Neutrophil (primary cell): ENCODE measurements at regions not wholly inside any gene's neighbourhood (a gene's known extent, or its start where the extent isn't known, plus 50 kb on each side); places are given as distances from the start of the nearest gene placed in this dataset.

ENCODE experiments used
- H3K27ac ChIP-seq: fragments of 200-600 bp; sonication (generic); 2 replicates; pipeline ENCODE4 v1.5.1; 2016; ENCODE audit warnings: mild to moderate bottlenecking, moderate library complexity
- H3K27me3 ChIP-seq: fragments of 200-600 bp; sonication (generic); 2 replicates; pipeline ENCODE4 v1.6.0; 2016; ENCODE audit warnings: mild to moderate bottlenecking
- H3K36me3 ChIP-seq: fragments of 200-600 bp; sonication (generic); 2 replicates; pipeline ENCODE4 v1.5.1; 2017
- H3K4me1 ChIP-seq, 2 experiments: fragments of 200-600 bp in 1 of 2; sonication (generic) in 1 of 2; 1 replicate in 1 of 2; 2 replicates in 1 of 2; pipeline versions ENCODE4 v1.5.1 to v1.6.1; 2013 to 2016; ENCODE audit warnings: low read depth in 1 of 2, low read length in 1 of 2, mild to moderate bottlenecking in 1 of 2, moderate library complexity in 1 of 2; ENCODE audit not compliant: control insufficient read depth in 1 of 2, insufficient read depth in 1 of 2
- H3K4me3 ChIP-seq, 2 experiments: fragments of 200-600 bp in 1 of 2; sonication (generic) in 1 of 2; 1 replicate in 1 of 2; 2 replicates in 1 of 2; pipeline ENCODE4 v1.5.1; 2013 to 2016; ENCODE audit warnings: low read depth in 1 of 2, low read length in 1 of 2, mild to moderate bottlenecking in 1 of 2, moderate library complexity in 1 of 2
- H3K9me3 ChIP-seq: fragments of 200-600 bp; sonication (generic); 2 replicates; pipeline ENCODE4 v1.5.1; 2016
- TF ChIP-seq, protein P1 (sequence below): fragments of 200-600 bp; sonication (generic); IDR thresholded peaks from 2 replicates; pipeline ENCODE4 v1.5.1; 2016; ENCODE audit warnings: antibody characterized with exemption

DNA sequence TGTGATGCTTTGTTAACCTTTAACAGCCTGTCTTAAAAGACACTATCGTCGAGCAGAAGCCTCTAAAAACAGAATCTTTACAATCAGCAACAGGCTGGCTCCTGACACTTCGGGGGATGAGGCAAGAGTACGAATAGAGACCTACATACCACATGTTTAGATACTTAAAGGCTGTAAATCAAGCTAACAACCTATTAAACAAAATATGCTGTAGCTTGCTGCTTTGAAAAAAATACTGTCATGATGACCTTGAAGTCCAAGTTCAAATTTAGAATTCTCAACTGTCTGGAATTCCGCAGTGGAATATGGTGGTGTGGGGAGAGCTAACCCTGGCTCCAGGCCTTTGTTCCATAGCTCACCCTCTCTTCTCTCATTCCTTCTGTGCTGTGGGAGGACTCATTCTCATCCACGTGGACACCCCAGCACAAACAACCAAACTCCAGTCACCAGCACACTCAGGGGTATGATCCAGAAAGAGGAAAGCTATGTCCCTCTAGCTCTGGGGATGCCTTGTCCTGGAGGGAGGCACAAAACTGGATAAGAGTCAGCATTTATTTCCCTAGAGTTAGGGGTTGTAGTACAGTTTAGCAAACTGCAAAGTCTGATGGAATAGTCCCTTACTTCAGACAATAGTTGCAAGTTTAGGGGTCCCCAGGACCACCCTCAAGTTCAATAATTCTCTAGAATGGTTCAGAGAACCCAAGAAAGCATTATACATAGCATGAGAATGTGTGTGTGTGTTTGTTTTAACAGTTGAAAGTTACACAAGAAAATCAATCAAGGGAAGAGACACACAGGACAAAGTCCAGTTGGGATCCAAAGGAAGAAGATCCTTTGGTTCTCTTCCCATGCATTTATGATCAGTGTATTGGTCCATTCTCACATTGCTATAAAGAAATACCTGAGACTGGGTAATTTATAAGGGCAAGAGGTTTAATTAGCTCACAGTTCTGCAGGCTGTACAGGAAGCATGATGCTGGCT, 196.1 kb upstream of the SVIL start:
- H3K27ac ChIP-seq: no peak overlapping the region
- H3K4me3 ChIP-seq: no peak overlapping the region
- H3K36me3 ChIP-seq: no peaks in the 10 kb centered on the region
- peaks cover 2% of the 10 kb centered on the region for H3K27me3 ChIP-seq
- TF ChIP-seq, protein P1, sequence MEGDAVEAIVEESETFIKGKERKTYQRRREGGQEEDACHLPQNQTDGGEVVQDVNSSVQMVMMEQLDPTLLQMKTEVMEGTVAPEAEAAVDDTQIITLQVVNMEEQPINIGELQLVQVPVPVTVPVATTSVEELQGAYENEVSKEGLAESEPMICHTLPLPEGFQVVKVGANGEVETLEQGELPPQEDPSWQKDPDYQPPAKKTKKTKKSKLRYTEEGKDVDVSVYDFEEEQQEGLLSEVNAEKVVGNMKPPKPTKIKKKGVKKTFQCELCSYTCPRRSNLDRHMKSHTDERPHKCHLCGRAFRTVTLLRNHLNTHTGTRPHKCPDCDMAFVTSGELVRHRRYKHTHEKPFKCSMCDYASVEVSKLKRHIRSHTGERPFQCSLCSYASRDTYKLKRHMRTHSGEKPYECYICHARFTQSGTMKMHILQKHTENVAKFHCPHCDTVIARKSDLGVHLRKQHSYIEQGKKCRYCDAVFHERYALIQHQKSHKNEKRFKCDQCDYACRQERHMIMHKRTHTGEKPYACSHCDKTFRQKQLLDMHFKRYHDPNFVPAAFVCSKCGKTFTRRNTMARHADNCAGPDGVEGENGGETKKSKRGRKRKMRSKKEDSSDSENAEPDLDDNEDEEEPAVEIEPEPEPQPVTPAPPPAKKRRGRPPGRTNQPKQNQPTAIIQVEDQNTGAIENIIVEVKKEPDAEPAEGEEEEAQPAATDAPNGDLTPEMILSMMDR: no peak
- no peaks in the 10 kb centered on the region for H3K9me3 ChIP-seq
- H3K4me1 ChIP-seq: no peaks in the 10 kb centered on the region

DNA sequence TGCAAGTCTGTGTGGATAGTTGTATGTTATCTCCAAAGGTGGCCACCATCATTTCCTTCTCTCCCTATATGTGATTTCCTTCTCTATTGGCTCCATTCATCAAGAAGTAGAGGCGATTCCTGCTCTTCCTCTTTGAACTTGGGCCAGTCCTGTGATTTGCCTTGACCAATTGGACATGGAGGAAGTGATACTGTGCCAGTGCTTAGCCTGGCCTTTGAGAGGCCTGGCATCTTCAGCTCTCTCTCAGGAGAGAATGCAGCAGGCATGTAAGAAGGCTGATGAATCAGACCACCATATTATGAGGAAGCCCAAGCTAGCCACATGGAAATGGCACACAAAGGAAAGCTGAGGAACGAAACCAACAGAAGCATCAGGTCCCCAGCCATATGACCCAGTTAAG, 195.0 kb upstream of the SVIL start:
- no peak overlapping the region for H3K27ac ChIP-seq
- H3K4me3 ChIP-seq: no peak overlapping the region
- H3K4me1 ChIP-seq: no peaks in the 10 kb centered on the region
- H3K9me3 ChIP-seq: no peaks in the 10 kb centered on the region
- TF ChIP-seq, protein P1: no peak
- H3K27me3 ChIP-seq: peaks cover 7% of the 10 kb centered on the region
- no peaks in the 10 kb centered on the region for H3K36me3 ChIP-seq

DNA sequence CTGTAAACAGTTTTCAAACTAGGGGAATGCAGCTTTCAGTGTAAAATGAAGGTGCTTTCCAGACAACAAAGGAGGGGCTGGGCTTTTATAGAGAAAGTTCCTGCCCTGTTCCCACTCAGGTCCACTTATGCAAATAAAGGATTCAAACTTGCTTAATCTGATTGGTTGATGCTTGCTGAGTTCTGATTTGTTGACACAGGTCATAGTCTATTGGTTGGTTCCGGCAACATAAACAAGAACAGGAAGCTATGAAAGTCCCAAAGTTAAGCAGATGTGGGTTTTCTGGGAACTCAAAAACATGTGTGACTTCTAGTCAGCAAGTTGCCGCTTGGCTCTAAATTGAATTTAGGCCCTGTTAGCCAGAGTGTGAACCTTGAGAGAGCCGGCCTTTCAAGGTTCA, 194.2 kb upstream of the SVIL start:
- TF ChIP-seq, protein P1: no peak
- H3K9me3 ChIP-seq: no peaks in the 10 kb centered on the region
- H3K27ac ChIP-seq: no peak overlapping the region

DNA sequence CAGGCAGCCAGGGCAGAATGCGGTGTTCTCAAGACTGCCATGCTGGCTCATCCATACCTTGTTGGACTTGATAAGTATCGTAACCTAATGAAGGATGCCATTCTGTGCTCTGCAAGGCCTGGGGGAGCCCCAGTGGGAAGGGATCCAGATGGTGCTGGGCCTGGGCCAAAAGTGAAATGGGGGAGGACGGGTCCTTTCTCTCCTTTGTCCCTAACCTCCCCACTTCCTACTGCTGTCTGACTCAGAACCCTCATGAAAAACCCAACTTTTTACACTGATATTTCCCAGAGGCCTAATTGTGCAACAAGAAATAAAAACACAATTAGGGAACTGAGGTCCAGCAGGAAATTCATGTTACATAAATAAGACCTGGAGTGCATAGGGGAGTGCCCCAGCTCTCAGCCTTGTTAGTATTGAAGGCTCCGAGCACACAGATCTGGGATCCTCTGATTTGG, 193.7 kb upstream of the SVIL start:
- H3K27ac ChIP-seq: no peak overlapping the region
- H3K4me3 ChIP-seq: no peak overlapping the region
- peaks cover 7% of the 10 kb centered on the region for H3K27me3 ChIP-seq

More for the DNA sequence above, 194.2 kb upstream of the SVIL start:
- no peaks in the 10 kb centered on the region for H3K4me1 ChIP-seq
- H3K4me3 ChIP-seq: no peak overlapping the region
- peaks cover 7% of the 10 kb centered on the region for H3K27me3 ChIP-seq
- H3K36me3 ChIP-seq: no peaks in the 10 kb centered on the region

GRCh38 chr10:29827512-29827911, 192.7 kb upstream of the SVIL start:
- TF ChIP-seq, protein P1: no peak
- Histone ChIP-seq H3K36me3 (no peaks in the 10 kb centered on the region), H3K27me3 (peaks cover 7% of the 10 kb centered on the region), H3K27ac (no peak overlapping the region), H3K4me1 (no peaks in the 10 kb centered on the region), H3K4me3 (no peak overlapping the region), H3K9me3 (no peaks in the 10 kb centered on the region)

More for the DNA sequence above, 193.7 kb upstream of the SVIL start:
- Histone ChIP-seq H3K4me1 (no peaks in the 10 kb centered on the region), H3K36me3 (no peaks in the 10 kb centered on the region), H3K9me3 (no peaks in the 10 kb centered on the region)
- TF ChIP-seq, protein P1: no peak
